ENCODE measurements at regions not wholly inside any gene's neighbourhood (a gene's known extent, or its start where the extent isn't known, plus 50 kb on each side); places are given as distances from the start of the nearest gene placed in this dataset.

- Histone ChIP-seq H3K9me3 (ENCODE audit: control insufficient read depth, low read depth, low read length) (no peaks in the 10 kb centered on the region), H3K36me3 (ENCODE audit: control insufficient read depth in 2 of 2, extremely low read depth in 1 of 2, insufficient read depth in 2 of 2, low read length in 2 of 2) (no peaks in the 10 kb centered on the region), H3K79me2 (ENCODE audit: control insufficient read depth, insufficient read depth, low read length) (no peaks in the 10 kb centered on the region), H3K27ac (ENCODE audit: control insufficient read depth, insufficient read depth, low read length) (no peak overlapping the region), H3K9ac (ENCODE audit: control insufficient read depth, extremely low read depth, insufficient read depth, low read length) (no peak overlapping the region), H4K20me1 (ENCODE audit: control insufficient read depth, extremely low read depth, insufficient read depth, low read length) (no peaks in the 10 kb centered on the region), H3K27me3 (ENCODE audit: control insufficient read depth, extremely low read depth, insufficient read depth, low read length) (no peaks in the 10 kb centered on the region), H3K4me3 (ENCODE audit: control insufficient read depth in 2 of 3, extremely low read depth in 1 of 3, insufficient read depth in 2 of 3, low read depth in 1 of 3, low read length in 3 of 3) (no peak overlapping the region), H3K9me1 (ENCODE audit: control insufficient read depth, extremely low read depth, insufficient read depth, low read length) (no peaks in the 10 kb centered on the region), H3K4me2 (ENCODE audit: control insufficient read depth, extremely low read depth, insufficient read depth, low read depth, low read length) (no peak overlapping the region), H2AFZ (ENCODE audit: control insufficient read depth, low read length) (no peak overlapping the region), H3K4me1 (ENCODE audit: control insufficient read depth, extremely low read depth, insufficient read depth, low read length) (no peaks in the 10 kb centered on the region)
- dilution Hi-C loops (cut with MboI; ENCODE audit: extremely low pct_ligation_motif_present, low sequenced_read_pairs), result no loop called here
- no peak for TF ChIP-seq EZH2 (IDR thresholded peaks at IDR 0.05; ENCODE audit: low read length)
- TF ChIP-seq, protein P1, sequence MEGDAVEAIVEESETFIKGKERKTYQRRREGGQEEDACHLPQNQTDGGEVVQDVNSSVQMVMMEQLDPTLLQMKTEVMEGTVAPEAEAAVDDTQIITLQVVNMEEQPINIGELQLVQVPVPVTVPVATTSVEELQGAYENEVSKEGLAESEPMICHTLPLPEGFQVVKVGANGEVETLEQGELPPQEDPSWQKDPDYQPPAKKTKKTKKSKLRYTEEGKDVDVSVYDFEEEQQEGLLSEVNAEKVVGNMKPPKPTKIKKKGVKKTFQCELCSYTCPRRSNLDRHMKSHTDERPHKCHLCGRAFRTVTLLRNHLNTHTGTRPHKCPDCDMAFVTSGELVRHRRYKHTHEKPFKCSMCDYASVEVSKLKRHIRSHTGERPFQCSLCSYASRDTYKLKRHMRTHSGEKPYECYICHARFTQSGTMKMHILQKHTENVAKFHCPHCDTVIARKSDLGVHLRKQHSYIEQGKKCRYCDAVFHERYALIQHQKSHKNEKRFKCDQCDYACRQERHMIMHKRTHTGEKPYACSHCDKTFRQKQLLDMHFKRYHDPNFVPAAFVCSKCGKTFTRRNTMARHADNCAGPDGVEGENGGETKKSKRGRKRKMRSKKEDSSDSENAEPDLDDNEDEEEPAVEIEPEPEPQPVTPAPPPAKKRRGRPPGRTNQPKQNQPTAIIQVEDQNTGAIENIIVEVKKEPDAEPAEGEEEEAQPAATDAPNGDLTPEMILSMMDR (optimal IDR thresholded peaks at IDR 0.05 in 1 of 3, IDR thresholded peaks at IDR 0.05 in 1 of 3, conservative IDR thresholded peaks at IDR 0.05 in 1 of 3; ENCODE audit: extremely low read depth in 1 of 3, insufficient read depth in 2 of 3, low read length in 3 of 3), result no peak
- DNase-seq (ENCODE audit: low read depth, low spot score), result no peak
- FAIRE-seq, result peak; percentile 34
Observed at GRCh38 chr12:89082370-89082753, 269.9 kb downstream of the DUSP6 start.

DNA sequence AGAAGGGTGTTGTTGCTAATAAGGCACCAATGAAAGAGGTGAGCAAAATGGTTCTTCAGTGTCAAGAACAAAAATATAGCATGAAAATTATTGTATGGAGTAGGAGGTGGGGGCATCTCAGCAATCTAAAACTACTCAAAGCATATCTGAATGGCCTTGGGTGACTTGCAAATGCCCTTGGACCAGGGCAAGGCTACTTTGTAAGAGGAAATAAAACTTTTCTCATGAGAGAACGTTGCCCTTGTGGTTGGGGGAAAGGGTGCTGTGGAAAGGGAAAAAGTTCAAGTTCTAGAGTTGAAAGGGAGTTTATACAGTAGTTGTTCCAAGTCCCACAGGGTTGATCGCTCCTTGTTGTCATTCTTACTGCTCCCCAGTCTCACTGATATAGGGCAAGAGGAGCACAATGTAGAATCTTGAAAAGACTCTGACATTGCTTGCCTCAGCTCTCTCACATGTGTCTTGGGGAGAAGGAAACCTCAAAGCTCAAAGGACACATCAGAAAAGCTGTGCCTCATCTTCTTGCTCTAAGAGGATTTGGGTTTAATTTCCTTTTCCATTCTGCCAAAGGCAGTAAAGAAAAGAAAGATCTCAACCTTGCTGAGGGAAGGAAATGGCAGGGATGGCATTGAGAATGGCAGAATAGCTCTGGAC lies 270.5 kb downstream of the DUSP6 start:
- no peaks in the 10 kb centered on the region for H3K9me1 ChIP-seq (ENCODE audit: control insufficient read depth, extremely low read depth, insufficient read depth, low read length)
- H3K36me3 ChIP-seq (ENCODE audit: control insufficient read depth in 2 of 2, extremely low read depth in 1 of 2, insufficient read depth in 2 of 2, low read length in 2 of 2), result no peaks in the 10 kb centered on the region
- FAIRE-seq (no peak), DNase-seq (ENCODE audit: low read depth, low spot score) (no peak)
- TF ChIP-seq, protein P1 (optimal IDR thresholded peaks at IDR 0.05 in 1 of 3, IDR thresholded peaks at IDR 0.05 in 1 of 3, conservative IDR thresholded peaks at IDR 0.05 in 1 of 3; ENCODE audit: extremely low read depth in 1 of 3, insufficient read depth in 2 of 3, low read length in 3 of 3), result no peak
- TF ChIP-seq EZH2 (IDR thresholded peaks at IDR 0.05; ENCODE audit: low read length), result no peak
- H3K27me3 ChIP-seq (ENCODE audit: control insufficient read depth, extremely low read depth, insufficient read depth, low read length), result no peaks in the 10 kb centered on the region
- no peak overlapping the region for H3K4me2 ChIP-seq (ENCODE audit: control insufficient read depth, extremely low read depth, insufficient read depth, low read depth, low read length)
- no peaks in the 10 kb centered on the region for H4K20me1 ChIP-seq (ENCODE audit: control insufficient read depth, extremely low read depth, insufficient read depth, low read length)
- H3K79me2 ChIP-seq (ENCODE audit: control insufficient read depth, insufficient read depth, low read length), result no peaks in the 10 kb centered on the region
- no peaks in the 10 kb centered on the region for H3K4me1 ChIP-seq (ENCODE audit: control insufficient read depth, extremely low read depth, insufficient read depth, low read length)
- H3K9ac ChIP-seq (ENCODE audit: control insufficient read depth, extremely low read depth, insufficient read depth, low read length), result no peak overlapping the region
- H3K4me3 ChIP-seq (ENCODE audit: control insufficient read depth in 2 of 3, extremely low read depth in 1 of 3, insufficient read depth in 2 of 3, low read depth in 1 of 3, low read length in 3 of 3), result no peak overlapping the region
- no peak overlapping the region for H3K27ac ChIP-seq (ENCODE audit: control insufficient read depth, insufficient read depth, low read length)
- H2AFZ ChIP-seq (ENCODE audit: control insufficient read depth, low read length), result no peak overlapping the region
- no peaks in the 10 kb centered on the region for H3K9me3 ChIP-seq (ENCODE audit: control insufficient read depth, low read depth, low read length)
- dilution Hi-C loops (cut with MboI; ENCODE audit: extremely low pct_ligation_motif_present, low sequenced_read_pairs), result no loop called here
